Keratinocyte (primary cell): ENCODE measurements at regions not wholly inside any gene's neighbourhood (a gene's known extent, or its start where the extent isn't known, plus 50 kb on each side); places are given as distances from the start of the nearest gene placed in this dataset.

Source experiments
- DNase-seq: peaks from one replicate; pipeline ENCODE4 v3.0.0-alpha.2; 2011; ENCODE audit warnings: low read depth, missing footprints, low spot score
- FAIRE-seq: peaks from 2 replicates; lab custom pipeline; 2011; peaks lifted over from hg19 to GRCh38; lab: Jason Lieb, UNC
- H2AFZ ChIP-seq: 2 replicates; pipeline ENCODE4 v1.6.0; 2012; ENCODE audit warnings: low read length, control low read depth, inconsistent platforms; ENCODE audit not compliant: control insufficient read depth
- H3K27ac ChIP-seq: 2 replicates; pipeline ENCODE4 v1.5.1; 2011; ENCODE audit warnings: low read length; ENCODE audit not compliant: control insufficient read depth, insufficient read depth
- H3K27me3 ChIP-seq: 3 replicates; pipeline ENCODE4 v1.6.0; 2011; ENCODE audit warnings: low read length; ENCODE audit not compliant: control insufficient read depth, insufficient read depth; ENCODE audit errors: extremely low read depth
- H3K36me3 ChIP-seq, 2 experiments: 2 replicates in 1 of 2; 3 replicates in 1 of 2; pipeline ENCODE4 v1.5.1; 2011; ENCODE audit warnings: low read length in 2 of 2, mild to moderate bottlenecking in 1 of 2; ENCODE audit not compliant: control insufficient read depth in 2 of 2, insufficient read depth in 2 of 2; ENCODE audit errors: extremely low read depth in 1 of 2
- H3K4me1 ChIP-seq: 3 replicates; pipeline ENCODE4 v1.5.1; 2011; ENCODE audit warnings: low read length; ENCODE audit not compliant: control insufficient read depth, insufficient read depth; ENCODE audit errors: extremely low read depth
- H3K4me2 ChIP-seq: 3 replicates; pipeline ENCODE4 v1.6.0; 2011; ENCODE audit warnings: low read depth, low read length; ENCODE audit not compliant: control insufficient read depth, insufficient read depth; ENCODE audit errors: extremely low read depth
- H3K4me3 ChIP-seq, 3 experiments: fragments of 200-600 bp in 1 of 3; sonication (generic) in 1 of 3; 2 replicates in 2 of 3; 3 replicates in 1 of 3; pipeline ENCODE4 v1.5.1; 2011 to 2016; ENCODE audit warnings: low read length in 3 of 3, mild to moderate bottlenecking in 3 of 3, control low read depth in 2 of 3, inconsistent platforms in 1 of 3, low read depth in 1 of 3, mixed read lengths in 1 of 3, mixed run types in 1 of 3, moderate library complexity in 1 of 3; ENCODE audit not compliant: control insufficient read depth in 2 of 3, insufficient read depth in 2 of 3; ENCODE audit errors: extremely low read depth in 1 of 3
- H3K79me2 ChIP-seq: 2 replicates; pipeline ENCODE4 v1.6.0; 2012; ENCODE audit warnings: low read length; ENCODE audit not compliant: control insufficient read depth, insufficient read depth
- H3K9ac ChIP-seq: 3 replicates; pipeline ENCODE4 v1.6.0; 2011; ENCODE audit warnings: low read length; ENCODE audit not compliant: control insufficient read depth, insufficient read depth; ENCODE audit errors: extremely low read depth
- H3K9me1 ChIP-seq: 3 replicates; pipeline ENCODE4 v1.6.0; 2011; ENCODE audit warnings: low read length; ENCODE audit not compliant: control insufficient read depth, insufficient read depth; ENCODE audit errors: extremely low read depth
- H3K9me3 ChIP-seq: 2 replicates; pipeline ENCODE4 v1.5.1; 2012; ENCODE audit warnings: low read depth, low read length; ENCODE audit not compliant: control insufficient read depth
- H4K20me1 ChIP-seq: 3 replicates; pipeline ENCODE4 v1.6.0; 2011; ENCODE audit warnings: low read length; ENCODE audit not compliant: control insufficient read depth, insufficient read depth; ENCODE audit errors: extremely low read depth
- CTCF ChIP-seq, 3 experiments: IDR thresholded peaks in 1 of 3; conservative IDR thresholded peaks in 1 of 3; optimal IDR thresholded peaks in 1 of 3; 2 replicates in 2 of 3; 3 replicates in 1 of 3; pipeline versions ENCODE3 to v1.5.1; 2011; ENCODE audit warnings: low read length in 3 of 3, mild to moderate bottlenecking in 3 of 3, moderate library complexity in 2 of 3, control low read depth in 1 of 3, inconsistent platforms in 1 of 3; ENCODE audit not compliant: insufficient read depth in 2 of 3; ENCODE audit errors: extremely low read depth in 1 of 3
- EZH2 ChIP-seq: IDR thresholded peaks from one replicate; pipeline ENCODE4 v1.6.1; 2012; ENCODE audit warnings: inconsistent platforms, mild to moderate bottlenecking, low read length, moderate library complexity
- dilution Hi-C: fragments of 300-500 bp; cut with MboI; formaldehyde crosslinking; loops from one replicate; pipeline ENCODE4 v1.7.0; 2020; ENCODE audit warnings: low sequenced_read_pairs; ENCODE audit not compliant: extremely low pct_ligation_motif_present

- Histone ChIP-seq H3K9me1 (no peaks in the 10 kb centered on the region), H3K9ac (no peak overlapping the region), H3K9me3 (peaks cover 25% of the 10 kb centered on the region), H3K4me2 (no peak overlapping the region), H3K79me2 (no peaks in the 10 kb centered on the region), H3K4me1 (no peaks in the 10 kb centered on the region), H3K27me3 (no peaks in the 10 kb centered on the region), H3K4me3 (no peak overlapping the region), H4K20me1 (no peaks in the 10 kb centered on the region), H3K27ac (no peak overlapping the region), H2AFZ (no peak overlapping the region), H3K36me3 (no peaks in the 10 kb centered on the region)
- TF ChIP-seq EZH2, result no peak
- DNase-seq, result no peak
- dilution Hi-C loops, result no loop called here
- no peak for FAIRE-seq
These were observed 201.4 kb downstream of the UBE3A start for GRCh38 chr15:25237291-25237978.

- dilution Hi-C loops, result no loop called here
- Histone ChIP-seq H3K27me3 (no peaks in the 10 kb centered on the region), H3K4me2 (no peak overlapping the region), H3K9me1 (no peaks in the 10 kb centered on the region), H3K36me3 (no peaks in the 10 kb centered on the region), H3K4me1 (no peaks in the 10 kb centered on the region), H2AFZ (no peak overlapping the region), H4K20me1 (no peaks in the 10 kb centered on the region), H3K9ac (no peak overlapping the region), H3K79me2 (no peaks in the 10 kb centered on the region), H3K4me3 (no peak overlapping the region), H3K27ac (no peak overlapping the region), H3K9me3 (peaks cover 23% of the 10 kb centered on the region)
- DNase-seq (no peak), FAIRE-seq (no peak)
- TF ChIP-seq EZH2 (no peak), CTCF (optimal IDR thresholded peaks at IDR 0.05 in 1 of 3, IDR thresholded peaks at IDR 0.05 in 1 of 3, conservative IDR thresholded peaks at IDR 0.05 in 1 of 3; ENCODE audit: extremely low read depth in 1 of 3, insufficient read depth in 2 of 3, low read length in 3 of 3) (no peak)
These were observed 200.7 kb downstream of the UBE3A start for GRCh38 chr15:25238126-25238525.
